Left lung (tissue), 4 donors: ENCODE measurements at regions not wholly inside any gene's neighbourhood (a gene's known extent, or its start where the extent isn't known, plus 50 kb on each side); places are given as distances from the start of the nearest gene placed in this dataset.
"Not testable (repeated sequence)": the region's sequence is repeated elsewhere in the genome, so short reads cannot be mapped to it uniquely, and the experiment has no call there.

Source experiments
- ATAC-seq: fragments of 200-7000 bp; cut with Tn5 transposase; one replicate; pipeline ENCODE4 v1.9.1; 2020; ENCODE audit warnings: moderate library complexity
- DNase-seq, 4 donors: peaks; one replicate each; pipeline ENCODE4 v3.0.0-alpha.2; 2013 to 2020
- H3K27ac ChIP-seq, 2 donors: fragments of 200-600 bp; sonication (generic) in 1 of 2; one replicate each; pipeline versions ENCODE4 v1.5.0 to v1.8.0; 2020 to 2021
- H3K27me3 ChIP-seq, 2 donors: fragments of 200-600 bp; sonication (generic) in 1 of 2; one replicate each; pipeline versions ENCODE4 v1.5.0 to v1.8.0; 2020 to 2021
- H3K36me3 ChIP-seq, 2 donors: fragments of 200-600 bp; sonication (generic) in 1 of 2; one replicate each; pipeline versions ENCODE4 v1.5.0 to v1.8.0; 2020 to 2021
- H3K4me1 ChIP-seq, 2 donors: fragments of 200-600 bp; one replicate each; pipeline ENCODE4 v1.8.0; 2021
- H3K4me3 ChIP-seq, 2 donors: fragments of 200-600 bp; sonication (generic) in 1 of 2; one replicate each; pipeline versions ENCODE4 v1.5.0 to v1.8.0; 2020 to 2021; ENCODE audit warnings: mild to moderate bottlenecking in 1 of 2
- H3K9me3 ChIP-seq, 2 donors: fragments of 200-600 bp; sonication (generic) in 1 of 2; one replicate each; pipeline versions ENCODE4 v1.5.0 to v1.8.0; 2020 to 2021
- CTCF ChIP-seq, 2 donors: fragments of 200-600 bp; sonication (generic) in 1 of 2; IDR thresholded peaks; one replicate each; pipeline versions ENCODE4 v1.5.0 to v1.8.0; 2021; ENCODE audit warnings: antibody characterized with exemption in 2 of 2
- intact Hi-C, 2 donors: fragments of 100-400 bp; cut with DNase I; formaldehyde crosslinking; loops; one replicate each; pipeline versions ENCODE4 v1.11.2 to v1.14.2; 2022
- donor health status: DM: no; HTN: yes; CAD: no.
- donor health status: DM: no; HTN: no; CAD: no.

GRCh38 chr3:17823036-17823435, 80.6 kb upstream of the TBC1D5 start:
- DNase-seq: no peak
- no peak for ATAC-seq

DNA sequence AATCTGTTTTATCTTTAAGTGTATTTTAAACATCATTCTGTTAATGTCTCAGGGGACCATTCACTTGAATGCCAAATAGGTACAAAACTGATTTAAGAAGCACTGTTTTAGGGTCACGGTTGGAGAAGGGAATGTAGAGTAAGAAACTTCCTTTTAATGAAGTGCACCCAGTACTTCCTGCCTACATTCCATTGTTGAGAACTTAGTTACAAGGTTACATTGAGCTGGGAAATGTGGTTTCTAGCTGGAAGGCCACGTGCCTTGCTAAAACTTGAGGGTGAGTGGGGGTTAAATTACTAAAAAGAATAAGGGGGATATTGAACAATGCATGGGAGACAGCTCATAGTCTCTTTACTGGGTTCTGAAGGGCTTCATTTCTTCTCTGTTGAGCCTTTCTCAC, 78.3 kb upstream of the TBC1D5 start:
- Histone ChIP-seq H3K4me1 (no peaks in the 10 kb centered on the region), H3K36me3 (no peaks in the 10 kb centered on the region), H3K27me3 (no peaks in the 10 kb centered on the region), H3K9me3 (peaks cover 0 to 2% of the 10 kb centered on the region in 2 donors), H3K27ac (no peak overlapping the region), H3K4me3 (no peak overlapping the region)
- DNase-seq: no peak
- ATAC-seq: peak; percentile 54
- TF ChIP-seq CTCF (IDR thresholded peaks at IDR 0.05): no peak
- intact Hi-C loops: no loop called here

More at GRCh38 chr3:17823036-17823435, 80.6 kb upstream of the TBC1D5 start:
- no peak overlapping the region for H3K4me3 ChIP-seq
- no peaks in the 10 kb centered on the region for H3K9me3 ChIP-seq
- no peaks in the 10 kb centered on the region for H3K4me1 ChIP-seq
- H3K27me3 ChIP-seq: no peaks in the 10 kb centered on the region
- H3K27ac ChIP-seq: no peak overlapping the region
- intact Hi-C loops: no loop called here
- H3K36me3 ChIP-seq: no peaks in the 10 kb centered on the region
- TF ChIP-seq CTCF (IDR thresholded peaks at IDR 0.05): no peak

- no peak for ATAC-seq
- H3K27ac ChIP-seq: no peak overlapping the region
- peaks cover 0 to 2% of the 10 kb centered on the region in 2 donors for H3K9me3 ChIP-seq
- DNase-seq: no peak
- TF ChIP-seq CTCF (IDR thresholded peaks at IDR 0.05): no peak
- H3K27me3 ChIP-seq: no peaks in the 10 kb centered on the region
- H3K36me3 ChIP-seq: no peaks in the 10 kb centered on the region
- no peaks in the 10 kb centered on the region for H3K4me1 ChIP-seq
- intact Hi-C loops: no loop called here
- no peak overlapping the region for H3K4me3 ChIP-seq
These were observed 77.8 kb upstream of the TBC1D5 start for GRCh38 chr3:17820275-17820674.

DNA sequence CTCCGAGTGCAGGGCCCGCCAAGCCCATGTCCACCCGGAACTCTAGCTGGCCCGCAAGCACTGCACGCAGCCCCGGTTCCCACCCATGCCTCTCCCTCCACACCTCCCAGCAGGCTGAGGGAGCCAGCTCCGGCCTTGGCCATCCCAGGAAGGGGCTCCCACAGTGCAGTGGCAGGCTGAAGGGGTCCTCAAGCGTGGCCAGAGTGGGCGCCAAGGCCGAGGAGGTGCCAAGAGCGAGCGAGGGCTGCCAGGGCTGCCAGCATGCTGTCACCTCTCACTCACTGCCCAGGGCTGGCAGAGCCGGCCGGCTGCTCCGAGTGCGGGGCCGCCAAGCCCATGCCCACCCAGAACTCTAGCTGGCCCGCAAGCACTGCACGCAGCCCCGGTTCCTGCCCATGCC, 75.5 kb upstream of the TBC1D5 start:
- H3K27ac ChIP-seq, H3K4me3 ChIP-seq, H3K4me1 ChIP-seq, H3K27me3 ChIP-seq, ATAC-seq, H3K9me3 ChIP-seq, intact Hi-C loops, H3K36me3 ChIP-seq: not testable (repeated sequence)
- DNase-seq: peak in 1 of 4 donors; percentile 66

GRCh38 chr3:17817545-17817944, 75.1 kb upstream of the TBC1D5 start:
- Histone ChIP-seq H3K9me3 (peaks cover 0 to 2% of the 10 kb centered on the region in 2 donors), H3K4me1 (no peaks in the 10 kb centered on the region), H3K27me3 (no peaks in the 10 kb centered on the region), H3K36me3 (no peaks in the 10 kb centered on the region), H3K27ac (no peak overlapping the region), H3K4me3 (no peak overlapping the region)
- DNase-seq (peak in 1 of 4 donors; percentile 56), ATAC-seq (no peak)
- no peak for TF ChIP-seq CTCF (IDR thresholded peaks at IDR 0.05)
- intact Hi-C loops: no loop called here

DNA sequence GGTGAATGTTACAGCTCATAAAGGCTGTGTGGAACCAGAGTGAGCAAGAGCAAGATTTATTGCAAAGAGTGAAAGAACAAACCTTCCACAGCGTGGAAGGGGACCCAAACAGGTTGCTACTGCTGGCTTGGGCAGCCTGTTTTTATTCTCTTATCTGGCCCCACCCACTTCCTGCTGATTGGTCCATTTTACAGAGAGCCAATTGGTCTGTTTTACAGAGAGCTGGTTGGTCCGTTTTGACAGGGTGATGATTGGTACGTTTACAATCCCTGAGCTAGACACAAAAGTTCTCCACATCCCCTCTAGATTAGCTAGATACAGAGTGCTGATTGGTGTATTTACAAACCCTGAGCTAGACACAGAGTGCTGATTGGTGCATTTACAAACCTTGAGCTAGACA, 74.4 kb upstream of the TBC1D5 start:
- H3K27me3 ChIP-seq, DNase-seq, H3K4me3 ChIP-seq, H3K27ac ChIP-seq, H3K9me3 ChIP-seq, H3K36me3 ChIP-seq, ATAC-seq, H3K4me1 ChIP-seq, intact Hi-C loops: not testable (repeated sequence)

DNA sequence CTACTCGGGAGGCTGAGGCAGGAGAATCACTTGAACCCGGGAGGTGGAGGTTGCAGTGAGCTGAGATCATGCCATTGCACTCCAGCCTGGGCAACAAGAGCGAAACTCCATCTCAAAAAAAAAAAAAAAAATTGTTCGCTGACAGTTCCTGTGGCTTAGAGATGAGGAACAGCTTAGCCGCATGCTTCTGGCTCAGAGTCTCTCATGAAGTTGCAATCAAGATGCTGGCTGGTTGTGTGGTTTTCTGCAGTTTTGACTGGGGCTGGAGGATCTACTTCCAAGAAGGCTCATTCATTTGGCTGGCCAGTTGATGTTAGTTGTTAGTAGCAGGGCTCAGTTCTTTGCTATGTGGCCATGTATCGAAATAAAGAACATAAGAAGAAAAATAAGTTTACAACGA, 69.9 kb upstream of the TBC1D5 start:
- intact Hi-C loops, DNase-seq, H3K9me3 ChIP-seq, H3K4me1 ChIP-seq, H3K27ac ChIP-seq, ATAC-seq, H3K4me3 ChIP-seq, H3K36me3 ChIP-seq, H3K27me3 ChIP-seq: not testable (repeated sequence)
